IPS-20b (cell line): ENCODE measurements at regions not wholly inside any gene's neighbourhood (a gene's known extent, or its start where the extent isn't known, plus 50 kb on each side); places are given as distances from the start of the nearest gene placed in this dataset.
"Not testable (repeated sequence)": the region's sequence is repeated elsewhere in the genome, so short reads cannot be mapped to it uniquely, and the experiment has no call there.

Source experiments
- H3K27ac ChIP-seq: one replicate; pipeline ENCODE4 v1.5.1; 2013; ENCODE audit warnings: low read length
- H3K27me3 ChIP-seq: 2 replicates; pipeline ENCODE4 v1.6.1; 2013; ENCODE audit warnings: mild to moderate bottlenecking, low read length, inconsistent platforms; ENCODE audit not compliant: insufficient read depth
- H3K36me3 ChIP-seq: 2 replicates; pipeline ENCODE4 v1.6.1; 2013; ENCODE audit warnings: low read depth, mild to moderate bottlenecking, inconsistent platforms, low read length, moderate library complexity; ENCODE audit not compliant: insufficient read depth
- H3K4me1 ChIP-seq: 2 replicates; pipeline ENCODE4 v1.6.1; 2013; ENCODE audit warnings: mild to moderate bottlenecking, control low read depth, inconsistent platforms, low read length, moderate library complexity; ENCODE audit not compliant: insufficient read depth
- H3K4me3 ChIP-seq: 2 replicates; pipeline ENCODE4 v1.5.1; 2013; ENCODE audit warnings: mild to moderate bottlenecking, low read length, inconsistent platforms
- H3K9ac ChIP-seq: 2 replicates; pipeline ENCODE4 v1.6.1; 2013; ENCODE audit warnings: low read depth, mild to moderate bottlenecking, inconsistent platforms, low read length, moderate library complexity
- H3K9me3 ChIP-seq: 2 replicates; pipeline ENCODE4 v1.6.1; 2013; ENCODE audit warnings: mild to moderate bottlenecking, low read depth, low read length, inconsistent platforms; ENCODE audit not compliant: insufficient read depth

DNA sequence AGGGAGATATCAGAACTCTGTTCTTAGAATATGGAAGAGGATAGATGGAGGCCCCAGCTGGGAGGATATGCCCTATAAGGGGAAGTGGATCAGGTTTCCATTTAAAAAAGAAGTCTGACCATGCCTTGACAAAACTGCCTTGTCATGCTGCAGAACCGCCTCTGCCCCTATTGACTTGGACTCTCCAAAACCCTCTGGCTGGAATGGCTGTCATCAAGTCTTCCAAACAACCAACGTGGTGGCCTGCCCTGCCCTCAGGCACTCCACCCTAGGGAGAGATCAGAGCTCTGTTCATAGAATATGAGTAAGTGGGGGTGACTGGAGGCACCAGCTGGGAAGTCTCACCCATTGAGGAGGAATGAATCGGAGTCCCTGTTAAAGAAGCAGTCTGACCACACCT, 114.9 kb downstream of the VSIG4 start:
- Histone ChIP-seq H3K4me3 (no peak overlapping the region), H3K9ac (no peak overlapping the region), H3K36me3 (no peaks in the 10 kb centered on the region), H3K9me3 (no peaks in the 10 kb centered on the region), H3K27ac (no peak overlapping the region), H3K4me1 (no peaks in the 10 kb centered on the region), H3K27me3 (no peaks in the 10 kb centered on the region)

DNA sequence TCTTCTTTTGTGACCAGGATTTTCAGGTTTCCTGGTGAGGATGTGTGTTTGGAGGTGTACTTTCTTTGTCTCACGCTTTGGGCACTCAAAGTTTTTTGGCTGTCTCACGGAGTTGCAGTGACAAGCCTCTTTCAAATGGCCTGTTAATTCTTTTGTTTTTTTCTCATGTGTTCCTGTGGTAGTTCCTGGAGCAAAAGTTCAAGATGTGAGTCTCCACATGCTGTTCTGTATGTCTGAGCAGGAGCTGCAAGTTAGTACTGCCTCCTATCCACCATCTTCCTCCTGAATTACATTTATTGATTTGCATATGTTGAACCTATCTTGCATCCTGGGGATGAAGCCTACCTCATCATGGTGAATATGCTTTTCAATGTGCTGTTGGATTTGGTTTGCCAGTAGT, 118.5 kb downstream of the VSIG4 start:
- no peaks in the 10 kb centered on the region for H3K27me3 ChIP-seq

DNA sequence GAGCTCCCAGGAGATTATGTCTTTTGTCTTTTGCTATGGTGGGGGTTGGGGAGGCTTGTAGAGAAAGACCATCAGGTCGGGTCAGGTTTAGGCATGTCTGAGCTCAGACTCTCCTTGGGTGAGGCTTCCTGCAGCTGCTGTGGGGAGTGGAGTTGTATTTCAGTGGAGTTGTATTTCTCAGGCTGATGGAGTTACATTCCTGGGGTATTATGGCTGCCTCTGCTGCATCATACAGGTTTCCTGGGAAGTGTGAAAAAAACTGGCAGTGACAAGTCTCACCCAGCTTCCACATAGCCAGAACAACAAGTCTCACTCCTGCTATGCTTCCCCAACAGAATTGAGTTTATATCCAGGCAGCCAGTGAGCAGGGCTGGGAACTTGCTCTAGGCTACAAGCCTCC, 119.3 kb downstream of the VSIG4 start:
- H3K4me1 ChIP-seq: no peaks in the 10 kb centered on the region
- no peak overlapping the region for H3K9ac ChIP-seq
- no peaks in the 10 kb centered on the region for H3K27me3 ChIP-seq
- H3K27ac ChIP-seq: no peak overlapping the region
- H3K36me3 ChIP-seq: no peaks in the 10 kb centered on the region
- H3K4me3 ChIP-seq: no peak overlapping the region
- no peaks in the 10 kb centered on the region for H3K9me3 ChIP-seq

More for the DNA sequence above, 118.5 kb downstream of the VSIG4 start:
- Histone ChIP-seq H3K27ac (no peak overlapping the region), H3K4me3 (no peak overlapping the region), H3K36me3 (no peaks in the 10 kb centered on the region), H3K9me3 (no peaks in the 10 kb centered on the region), H3K4me1 (no peaks in the 10 kb centered on the region), H3K9ac (no peak overlapping the region)

DNA sequence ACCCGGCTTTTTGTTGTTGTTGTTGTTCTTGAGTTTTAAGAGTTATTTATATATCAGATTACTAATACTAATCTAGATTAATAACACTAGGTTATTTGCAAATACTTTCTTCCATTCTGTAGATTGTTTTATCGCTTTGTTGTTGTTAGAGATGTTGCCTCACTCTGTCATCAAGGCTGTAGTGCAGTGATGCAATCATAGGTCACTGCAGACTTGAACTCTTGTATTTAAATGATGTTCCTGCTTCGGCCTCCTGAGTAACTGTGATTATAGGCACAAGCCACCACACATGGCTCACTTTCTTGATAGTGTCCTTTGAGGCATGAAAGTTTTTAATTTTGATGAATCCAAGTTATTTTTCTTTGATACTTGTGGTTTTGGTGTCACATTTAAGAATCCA, 129.0 kb downstream of the VSIG4 start:
- Histone ChIP-seq H3K27ac (no peak overlapping the region), H3K9me3 (no peaks in the 10 kb centered on the region), H3K36me3 (no peaks in the 10 kb centered on the region), H3K4me3 (no peak overlapping the region), H3K9ac (no peak overlapping the region), H3K27me3 (no peaks in the 10 kb centered on the region), H3K4me1 (no peaks in the 10 kb centered on the region)

DNA sequence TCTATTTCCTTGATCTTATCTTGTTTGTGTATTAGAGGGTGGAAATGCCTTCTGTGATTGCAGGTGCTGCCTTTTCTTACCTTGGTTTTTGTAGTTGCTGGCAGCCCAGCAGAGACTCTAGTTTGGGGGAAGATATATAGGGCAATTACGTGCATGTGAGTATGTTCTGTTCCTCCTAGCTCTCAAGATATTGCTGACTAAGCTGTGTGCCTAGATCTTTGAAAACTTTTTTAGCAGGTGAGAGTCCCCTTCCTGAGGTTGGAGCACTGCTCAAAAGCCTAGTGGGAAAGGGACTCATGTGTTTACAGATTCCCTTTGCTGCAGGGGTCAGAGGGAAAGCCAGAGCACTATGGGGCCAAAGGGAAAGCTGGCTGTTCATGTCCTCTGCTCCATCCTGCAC, 136.1 kb downstream of the VSIG4 start:
- no peaks in the 10 kb centered on the region for H3K36me3 ChIP-seq
- H3K4me1 ChIP-seq: no peaks in the 10 kb centered on the region
- H3K9ac ChIP-seq: no peak overlapping the region
- no peak overlapping the region for H3K27ac ChIP-seq
- no peaks in the 10 kb centered on the region for H3K9me3 ChIP-seq
- no peak overlapping the region for H3K4me3 ChIP-seq
- no peaks in the 10 kb centered on the region for H3K27me3 ChIP-seq

DNA sequence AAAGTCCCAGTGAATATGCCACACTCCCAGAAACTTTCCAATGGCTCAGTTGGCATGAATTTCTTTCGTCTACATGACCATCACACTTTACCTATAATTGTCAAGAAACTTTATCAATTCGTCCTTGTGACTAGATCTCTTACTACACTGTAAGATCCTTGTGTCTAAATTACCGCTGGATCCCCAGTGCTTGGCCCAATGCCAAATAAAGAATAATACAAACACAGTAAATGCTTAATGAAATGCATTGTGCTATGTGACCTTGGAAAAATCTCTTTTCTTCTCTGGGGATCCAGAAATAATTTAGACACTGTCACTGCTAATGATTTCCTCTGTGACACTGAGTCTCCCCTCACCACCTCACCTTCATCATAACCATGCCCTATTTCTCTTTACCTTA, 137.9 kb downstream of the VSIG4 start:
- Histone ChIP-seq H3K9me3 (no peaks in the 10 kb centered on the region), H3K27ac (no peak overlapping the region), H3K36me3 (no peaks in the 10 kb centered on the region), H3K27me3 (no peaks in the 10 kb centered on the region), H3K4me3 (no peak overlapping the region), H3K9ac (no peak overlapping the region), H3K4me1 (no peaks in the 10 kb centered on the region)

DNA sequence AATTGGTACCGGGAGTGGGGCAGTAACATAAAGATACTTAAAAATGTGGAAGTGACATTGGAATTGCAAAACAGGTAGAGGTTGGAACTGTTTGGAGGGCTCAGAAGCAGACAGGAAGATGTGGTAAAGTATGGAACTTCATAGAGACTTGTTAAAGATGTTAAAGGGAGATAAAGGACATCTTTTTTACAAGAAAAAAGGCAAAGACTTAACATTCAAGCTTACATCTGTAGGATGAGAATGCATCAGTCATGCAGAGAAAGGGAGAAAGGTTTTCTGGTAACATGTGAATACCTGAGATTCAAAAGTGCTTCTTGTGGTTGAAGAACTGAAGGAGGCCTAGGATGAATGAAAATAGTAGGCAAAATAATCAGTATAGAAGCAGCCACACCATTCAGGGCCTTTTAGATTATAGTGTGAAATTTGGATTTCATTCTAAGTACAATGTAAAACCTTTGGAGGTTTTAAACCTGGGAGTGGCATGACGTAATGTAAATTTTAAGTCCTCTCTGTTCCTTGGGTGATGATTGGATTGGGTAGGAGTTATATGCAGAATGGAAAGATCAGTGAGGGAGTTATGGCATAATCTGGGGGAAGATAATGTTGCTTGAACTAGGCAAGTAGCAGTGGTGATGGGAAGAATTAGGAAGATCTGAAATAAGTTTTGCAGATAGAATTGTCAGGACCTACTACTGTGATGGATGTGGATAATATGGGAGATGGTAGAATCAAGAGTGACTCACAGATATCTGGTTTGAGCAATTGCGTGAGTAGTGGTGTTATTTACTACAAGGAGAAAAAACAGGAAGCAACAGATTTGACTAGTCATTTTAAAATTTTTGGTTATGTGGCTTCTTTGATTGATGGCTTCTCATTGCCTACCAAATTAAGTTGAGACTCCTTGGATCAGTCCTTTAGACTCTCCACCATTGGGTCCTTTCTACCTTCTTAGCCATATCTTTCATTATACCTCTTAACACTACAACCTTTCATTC, 138.7 kb downstream of the VSIG4 start:
- H3K27me3 ChIP-seq: no peaks in the 10 kb centered on the region
- no peak overlapping the region for H3K27ac ChIP-seq
- H3K9me3 ChIP-seq: no peaks in the 10 kb centered on the region
- no peaks in the 10 kb centered on the region for H3K4me1 ChIP-seq
- H3K9ac ChIP-seq: no peak overlapping the region
- no peaks in the 10 kb centered on the region for H3K36me3 ChIP-seq
- H3K4me3 ChIP-seq: no peak overlapping the region

DNA sequence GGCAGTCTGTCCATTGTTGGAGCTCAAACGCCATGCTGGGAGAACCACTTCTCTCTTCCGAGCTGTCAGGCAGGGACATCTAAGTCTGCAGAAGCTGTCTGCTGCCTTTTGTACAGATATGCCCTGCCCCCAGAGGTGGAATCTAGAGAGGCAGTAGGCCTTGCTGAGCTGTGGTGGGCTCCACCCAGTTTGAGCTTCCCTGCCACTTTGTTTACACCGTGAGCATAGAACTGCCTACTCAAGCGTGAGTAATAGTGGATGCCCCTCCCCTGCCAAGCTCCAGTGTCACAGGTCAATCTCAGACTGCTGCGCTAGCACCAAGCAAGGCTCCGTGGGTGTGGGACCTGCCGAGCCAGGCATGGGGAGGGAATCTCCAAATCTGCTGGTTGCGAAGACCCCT, 145.7 kb downstream of the VSIG4 start:
- H3K4me3 ChIP-seq: no peak overlapping the region
- H3K9ac ChIP-seq: no peak overlapping the region
- H3K9me3 ChIP-seq: no peaks in the 10 kb centered on the region
- H3K4me1 ChIP-seq: no peaks in the 10 kb centered on the region
- H3K27ac ChIP-seq: no peak overlapping the region
- H3K36me3 ChIP-seq: no peaks in the 10 kb centered on the region
- H3K27me3 ChIP-seq: no peaks in the 10 kb centered on the region

DNA sequence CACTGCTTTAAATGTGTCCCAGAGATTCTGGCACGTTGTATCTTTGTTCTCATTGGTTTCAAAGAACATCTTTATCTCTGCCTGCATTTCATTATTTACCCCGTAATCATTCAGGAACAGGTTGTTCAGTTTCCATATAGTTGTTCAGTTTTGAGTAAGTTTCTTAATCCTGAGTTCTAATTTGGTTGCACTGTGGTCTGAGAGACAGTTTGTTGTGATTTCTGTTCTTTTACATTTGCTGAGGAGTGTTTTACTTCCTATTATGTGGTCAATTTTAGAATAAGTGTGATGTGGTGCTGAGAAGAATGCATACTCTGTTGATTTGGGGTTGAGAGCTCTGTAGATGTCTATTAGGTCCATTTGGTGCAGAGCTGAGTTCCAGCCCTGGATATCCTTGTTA, 148.1 kb downstream of the VSIG4 start:
- not testable (repeated sequence) for H3K4me1 ChIP-seq, H3K9me3 ChIP-seq, H3K27ac ChIP-seq, H3K27me3 ChIP-seq, H3K36me3 ChIP-seq, H3K4me3 ChIP-seq, H3K9ac ChIP-seq

DNA sequence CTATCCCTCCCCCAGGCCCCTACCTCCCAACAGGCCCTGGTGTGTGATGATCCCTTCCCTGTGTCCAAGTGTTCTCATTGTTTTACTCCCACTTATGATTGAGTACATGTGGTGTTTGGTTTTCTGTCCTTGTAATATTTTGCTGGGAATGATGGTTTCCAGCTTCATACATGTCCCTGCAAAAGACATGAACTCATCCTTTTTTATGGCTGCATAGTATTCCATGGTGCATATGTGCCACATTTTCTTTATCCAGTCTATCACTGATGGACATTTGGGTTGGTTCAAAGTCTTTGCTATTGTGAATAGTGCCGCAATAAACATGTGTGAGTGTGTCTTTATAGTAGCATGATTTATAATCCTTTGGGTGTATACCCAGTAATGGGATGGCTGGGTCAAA, 151.7 kb downstream of the VSIG4 start:
- not testable (repeated sequence) for H3K36me3 ChIP-seq, H3K9me3 ChIP-seq, H3K4me1 ChIP-seq, H3K4me3 ChIP-seq, H3K27ac ChIP-seq, H3K9ac ChIP-seq, H3K27me3 ChIP-seq

DNA sequence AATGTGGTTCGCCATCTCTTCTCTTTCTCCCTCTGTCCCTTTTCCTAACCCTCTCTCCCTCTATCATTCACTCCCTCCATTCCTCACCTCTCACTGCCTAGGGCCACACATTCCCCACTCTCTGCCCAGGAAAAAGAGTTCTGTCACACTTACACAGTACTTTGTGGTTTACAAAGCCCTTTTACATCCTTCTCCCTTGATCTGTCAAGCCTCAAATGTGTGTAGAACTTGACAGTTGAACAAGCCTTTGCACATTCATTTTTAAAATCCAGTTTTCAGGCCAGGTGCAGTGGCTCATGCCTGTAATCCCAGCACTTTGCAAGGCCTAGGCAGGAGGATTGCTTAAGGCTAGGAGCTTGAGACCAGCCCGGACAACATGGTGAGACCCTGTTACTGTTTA, 156.3 kb downstream of the VSIG4 start:
- Histone ChIP-seq H3K9me3 (no peaks in the 10 kb centered on the region), H3K27me3 (no peaks in the 10 kb centered on the region), H3K27ac (no peak overlapping the region), H3K4me1 (no peaks in the 10 kb centered on the region), H3K9ac (no peak overlapping the region), H3K36me3 (no peaks in the 10 kb centered on the region), H3K4me3 (no peak overlapping the region)

DNA sequence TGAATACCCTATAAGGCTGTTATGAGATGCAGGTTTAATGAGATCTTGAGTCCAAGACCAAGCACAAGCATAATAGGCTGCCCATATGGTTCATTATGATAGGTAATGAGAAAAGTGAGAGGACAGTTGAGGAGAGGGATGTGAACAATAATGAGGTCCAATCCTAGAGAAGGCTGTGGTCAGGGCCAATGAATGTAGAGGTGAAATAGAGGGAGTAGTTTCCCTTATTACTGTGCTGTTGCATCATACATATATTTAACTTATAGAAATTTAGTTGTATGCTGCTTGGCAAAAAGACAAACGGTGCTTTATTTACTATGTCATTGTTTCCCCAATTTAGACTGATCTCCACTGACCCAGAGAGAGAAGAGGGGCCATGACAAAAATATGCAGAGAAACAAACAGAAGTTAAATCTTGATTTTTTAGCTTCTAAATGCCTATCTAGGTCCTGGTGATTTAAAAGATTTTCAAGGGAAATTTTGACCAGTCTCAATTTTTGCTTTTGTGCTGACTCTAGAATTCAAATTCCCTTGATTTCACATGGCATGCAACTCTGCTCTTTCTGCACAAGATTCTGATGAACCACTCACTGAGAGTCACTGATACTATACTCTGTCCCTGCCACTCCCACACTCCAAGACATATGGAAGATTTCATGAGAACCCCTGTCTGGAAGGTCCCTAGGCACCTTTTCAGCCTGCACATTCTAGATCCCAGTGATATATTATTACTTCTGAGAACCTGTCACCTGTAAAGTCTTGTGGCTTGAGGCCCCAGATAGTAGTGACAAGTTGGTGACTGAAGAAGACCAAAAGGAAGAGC, 159.7 kb downstream of the VSIG4 start:
- H3K4me1 ChIP-seq: no peaks in the 10 kb centered on the region
- no peaks in the 10 kb centered on the region for H3K27me3 ChIP-seq
- H3K4me3 ChIP-seq: no peak overlapping the region
- no peaks in the 10 kb centered on the region for H3K36me3 ChIP-seq
- no peak overlapping the region for H3K9ac ChIP-seq
- H3K9me3 ChIP-seq: no peaks in the 10 kb centered on the region
- no peak overlapping the region for H3K27ac ChIP-seq
